ENCODE measurements at regions not wholly inside any gene's neighbourhood (a gene's known extent, or its start where the extent isn't known, plus 50 kb on each side); places are given as distances from the start of the nearest gene placed in this dataset.

GRCh38 chr2:123200035-123200434 lies 825.1 kb upstream of the CNTNAP5 start:
- TF ChIP-seq POLR2AphosphoS5 (IDR thresholded peaks at IDR 0.05; ENCODE audit: low read depth, low read length) (no peak), TAF1 (IDR thresholded peaks at IDR 0.05; ENCODE audit: borderline replicate concordance, insufficient read depth, low read length) (no peak), FOXP2 (optimal IDR thresholded peaks at IDR 0.05; ENCODE audit: borderline replicate concordance, extremely low read depth, extremely low read length, insufficient read depth) (no peak), SIN3A (IDR thresholded peaks at IDR 0.05; ENCODE audit: borderline replicate concordance, insufficient read depth, low read length) (no peak)
- TF ChIP-seq, protein P1, sequence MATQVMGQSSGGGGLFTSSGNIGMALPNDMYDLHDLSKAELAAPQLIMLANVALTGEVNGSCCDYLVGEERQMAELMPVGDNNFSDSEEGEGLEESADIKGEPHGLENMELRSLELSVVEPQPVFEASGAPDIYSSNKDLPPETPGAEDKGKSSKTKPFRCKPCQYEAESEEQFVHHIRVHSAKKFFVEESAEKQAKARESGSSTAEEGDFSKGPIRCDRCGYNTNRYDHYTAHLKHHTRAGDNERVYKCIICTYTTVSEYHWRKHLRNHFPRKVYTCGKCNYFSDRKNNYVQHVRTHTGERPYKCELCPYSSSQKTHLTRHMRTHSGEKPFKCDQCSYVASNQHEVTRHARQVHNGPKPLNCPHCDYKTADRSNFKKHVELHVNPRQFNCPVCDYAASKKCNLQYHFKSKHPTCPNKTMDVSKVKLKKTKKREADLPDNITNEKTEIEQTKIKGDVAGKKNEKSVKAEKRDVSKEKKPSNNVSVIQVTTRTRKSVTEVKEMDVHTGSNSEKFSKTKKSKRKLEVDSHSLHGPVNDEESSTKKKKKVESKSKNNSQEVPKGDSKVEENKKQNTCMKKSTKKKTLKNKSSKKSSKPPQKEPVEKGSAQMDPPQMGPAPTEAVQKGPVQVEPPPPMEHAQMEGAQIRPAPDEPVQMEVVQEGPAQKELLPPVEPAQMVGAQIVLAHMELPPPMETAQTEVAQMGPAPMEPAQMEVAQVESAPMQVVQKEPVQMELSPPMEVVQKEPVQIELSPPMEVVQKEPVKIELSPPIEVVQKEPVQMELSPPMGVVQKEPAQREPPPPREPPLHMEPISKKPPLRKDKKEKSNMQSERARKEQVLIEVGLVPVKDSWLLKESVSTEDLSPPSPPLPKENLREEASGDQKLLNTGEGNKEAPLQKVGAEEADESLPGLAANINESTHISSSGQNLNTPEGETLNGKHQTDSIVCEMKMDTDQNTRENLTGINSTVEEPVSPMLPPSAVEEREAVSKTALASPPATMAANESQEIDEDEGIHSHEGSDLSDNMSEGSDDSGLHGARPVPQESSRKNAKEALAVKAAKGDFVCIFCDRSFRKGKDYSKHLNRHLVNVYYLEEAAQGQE (IDR thresholded peaks at IDR 0.05; ENCODE audit: insufficient read depth in 1 of 2, low read depth in 2 of 2, low read length in 2 of 2): no peak

DNA sequence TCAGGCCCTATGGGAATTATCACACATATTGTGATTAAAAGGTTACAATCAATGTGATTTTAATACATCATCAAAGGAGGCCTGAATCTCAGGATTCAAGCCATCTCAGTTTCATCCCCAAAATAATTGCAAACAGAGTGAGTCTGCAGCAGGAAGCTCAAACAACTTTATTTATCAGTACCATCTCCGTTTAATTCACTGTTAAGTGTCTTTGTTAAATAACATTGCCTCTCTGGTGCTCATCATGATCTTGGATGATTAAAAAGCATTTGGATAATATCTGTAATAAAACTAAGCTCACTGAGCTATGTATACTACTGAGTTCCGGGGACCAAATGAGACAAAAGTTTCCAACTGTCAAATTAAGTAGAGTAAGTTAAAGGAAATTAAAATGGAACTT lies 817.8 kb upstream of the CNTNAP5 start:
- no peak for TF ChIP-seq SIN3A (IDR thresholded peaks at IDR 0.05; ENCODE audit: borderline replicate concordance, insufficient read depth, low read length)
- no peak for TF ChIP-seq FOXP2 (optimal IDR thresholded peaks at IDR 0.05; ENCODE audit: borderline replicate concordance, extremely low read depth, extremely low read length, insufficient read depth)
- TF ChIP-seq, protein P1 (IDR thresholded peaks at IDR 0.05; ENCODE audit: insufficient read depth in 1 of 2, low read depth in 2 of 2, low read length in 2 of 2): no peak
- TF ChIP-seq POLR2AphosphoS5 (IDR thresholded peaks at IDR 0.05; ENCODE audit: low read depth, low read length): no peak
- TF ChIP-seq TAF1 (IDR thresholded peaks at IDR 0.05; ENCODE audit: borderline replicate concordance, insufficient read depth, low read length): no peak

DNA sequence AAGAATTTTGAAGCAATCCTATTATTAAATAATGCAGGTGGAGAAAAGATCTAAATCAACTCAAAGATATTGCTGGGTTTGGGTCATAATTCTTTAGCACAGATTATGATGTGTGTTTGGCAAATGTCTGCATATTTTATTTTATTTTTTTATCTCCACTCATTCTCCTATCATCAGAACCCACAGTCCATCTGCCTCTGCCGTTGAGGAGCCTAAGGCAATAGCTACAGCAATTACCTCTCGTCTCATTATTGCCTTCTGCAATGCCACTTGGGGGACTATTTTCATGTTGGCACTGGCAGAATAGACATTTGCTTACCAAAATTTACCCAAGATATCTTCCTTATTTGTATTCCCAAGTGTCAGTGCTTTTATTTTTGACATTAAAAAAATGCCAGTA lies 815.9 kb upstream of the CNTNAP5 start:
- TF ChIP-seq POLR2AphosphoS5 (IDR thresholded peaks at IDR 0.05; ENCODE audit: low read depth, low read length) (no peak), SIN3A (IDR thresholded peaks at IDR 0.05; ENCODE audit: borderline replicate concordance, insufficient read depth, low read length) (no peak), FOXP2 (optimal IDR thresholded peaks at IDR 0.05; ENCODE audit: borderline replicate concordance, extremely low read depth, extremely low read length, insufficient read depth) (no peak), TAF1 (IDR thresholded peaks at IDR 0.05; ENCODE audit: borderline replicate concordance, insufficient read depth, low read length) (no peak)
- TF ChIP-seq, protein P1 (IDR thresholded peaks at IDR 0.05; ENCODE audit: insufficient read depth in 1 of 2, low read depth in 2 of 2, low read length in 2 of 2): no peak

DNA sequence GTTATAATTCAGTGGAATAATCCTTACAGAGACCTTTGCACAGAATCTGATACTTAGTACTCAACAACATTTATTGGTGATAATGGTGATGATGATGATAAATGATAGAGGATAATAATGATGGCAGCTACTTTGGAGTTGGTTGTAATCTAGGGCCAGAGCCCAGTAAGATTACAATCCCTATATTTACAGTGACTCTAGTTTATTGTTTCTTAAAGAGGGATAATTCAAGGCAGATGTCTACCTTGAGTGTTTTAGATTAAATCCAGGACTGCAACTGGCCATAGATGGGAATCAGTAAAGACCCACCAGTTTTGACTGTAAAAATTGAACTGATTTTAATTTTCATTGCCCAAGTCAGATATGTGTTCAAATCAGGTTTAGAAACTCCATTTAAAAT lies 813.9 kb upstream of the CNTNAP5 start:
- TF ChIP-seq, protein P1 (IDR thresholded peaks at IDR 0.05; ENCODE audit: insufficient read depth in 1 of 2, low read depth in 2 of 2, low read length in 2 of 2): no peak
- TF ChIP-seq FOXP2 (optimal IDR thresholded peaks at IDR 0.05; ENCODE audit: borderline replicate concordance, extremely low read depth, extremely low read length, insufficient read depth): no peak
- no peak for TF ChIP-seq POLR2AphosphoS5 (IDR thresholded peaks at IDR 0.05; ENCODE audit: low read depth, low read length)
- TF ChIP-seq SIN3A (IDR thresholded peaks at IDR 0.05; ENCODE audit: borderline replicate concordance, insufficient read depth, low read length): no peak
- TF ChIP-seq TAF1 (IDR thresholded peaks at IDR 0.05; ENCODE audit: borderline replicate concordance, insufficient read depth, low read length): no peak

- TF ChIP-seq POLR2AphosphoS5 (IDR thresholded peaks at IDR 0.05; ENCODE audit: low read depth, low read length): no peak
Measured at GRCh38 chr2:123245156-123245555, 779.9 kb upstream of the CNTNAP5 start.

All from PFSK-1 (cell line).